ENCODE measurements at regions not wholly inside any gene's neighbourhood (a gene's known extent, or its start where the extent isn't known, plus 50 kb on each side); places are given as distances from the start of the nearest gene placed in this dataset.

DNA sequence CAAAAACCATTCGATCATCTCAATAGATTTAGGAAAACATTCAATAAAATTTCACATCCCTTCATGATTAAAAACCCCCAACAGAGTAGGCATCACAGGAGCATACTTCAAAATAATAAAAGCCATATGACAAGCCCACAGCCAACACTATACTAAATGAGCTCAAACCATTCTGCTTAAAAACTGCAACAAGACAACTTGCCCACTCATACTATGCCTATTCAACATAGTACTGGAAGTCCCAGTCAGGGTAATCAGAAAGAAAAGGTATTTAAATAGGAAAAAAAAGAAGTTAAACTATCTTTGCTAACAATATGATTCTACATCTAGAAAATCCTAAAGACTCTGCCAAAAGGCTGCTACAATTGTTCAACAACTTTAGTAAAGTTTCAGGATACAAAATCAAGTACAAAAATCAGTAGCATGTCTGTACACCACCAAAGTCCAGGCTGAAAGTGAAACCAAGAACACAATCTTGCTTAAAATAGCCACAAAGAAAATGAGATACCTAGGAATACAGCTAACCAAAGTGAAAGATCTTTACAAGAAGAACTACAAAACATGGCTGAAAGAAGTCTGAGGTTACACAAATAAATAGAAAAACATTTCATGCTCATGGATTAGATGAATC lies 882.6 kb downstream of the GRM8 start:
- TF ChIP-seq, protein P1, sequence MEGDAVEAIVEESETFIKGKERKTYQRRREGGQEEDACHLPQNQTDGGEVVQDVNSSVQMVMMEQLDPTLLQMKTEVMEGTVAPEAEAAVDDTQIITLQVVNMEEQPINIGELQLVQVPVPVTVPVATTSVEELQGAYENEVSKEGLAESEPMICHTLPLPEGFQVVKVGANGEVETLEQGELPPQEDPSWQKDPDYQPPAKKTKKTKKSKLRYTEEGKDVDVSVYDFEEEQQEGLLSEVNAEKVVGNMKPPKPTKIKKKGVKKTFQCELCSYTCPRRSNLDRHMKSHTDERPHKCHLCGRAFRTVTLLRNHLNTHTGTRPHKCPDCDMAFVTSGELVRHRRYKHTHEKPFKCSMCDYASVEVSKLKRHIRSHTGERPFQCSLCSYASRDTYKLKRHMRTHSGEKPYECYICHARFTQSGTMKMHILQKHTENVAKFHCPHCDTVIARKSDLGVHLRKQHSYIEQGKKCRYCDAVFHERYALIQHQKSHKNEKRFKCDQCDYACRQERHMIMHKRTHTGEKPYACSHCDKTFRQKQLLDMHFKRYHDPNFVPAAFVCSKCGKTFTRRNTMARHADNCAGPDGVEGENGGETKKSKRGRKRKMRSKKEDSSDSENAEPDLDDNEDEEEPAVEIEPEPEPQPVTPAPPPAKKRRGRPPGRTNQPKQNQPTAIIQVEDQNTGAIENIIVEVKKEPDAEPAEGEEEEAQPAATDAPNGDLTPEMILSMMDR (IDR thresholded peaks at IDR 0.05): no peak
- TF ChIP-seq EZH2 (IDR thresholded peaks at IDR 0.05): no peak
